Ecto neural progenitor cell (in vitro differentiated cells): ENCODE measurements at regions not wholly inside any gene's neighbourhood (a gene's known extent, or its start where the extent isn't known, plus 50 kb on each side); places are given as distances from the start of the nearest gene placed in this dataset.
"Not testable (repeated sequence)": the region's sequence is repeated elsewhere in the genome, so short reads cannot be mapped to it uniquely, and the experiment has no call there.

ENCODE experiments used
- DNase-seq: peaks from one replicate; pipeline ENCODE4 v3.0.0-alpha.2; 2018; ENCODE audit warnings: low spot score

DNA sequence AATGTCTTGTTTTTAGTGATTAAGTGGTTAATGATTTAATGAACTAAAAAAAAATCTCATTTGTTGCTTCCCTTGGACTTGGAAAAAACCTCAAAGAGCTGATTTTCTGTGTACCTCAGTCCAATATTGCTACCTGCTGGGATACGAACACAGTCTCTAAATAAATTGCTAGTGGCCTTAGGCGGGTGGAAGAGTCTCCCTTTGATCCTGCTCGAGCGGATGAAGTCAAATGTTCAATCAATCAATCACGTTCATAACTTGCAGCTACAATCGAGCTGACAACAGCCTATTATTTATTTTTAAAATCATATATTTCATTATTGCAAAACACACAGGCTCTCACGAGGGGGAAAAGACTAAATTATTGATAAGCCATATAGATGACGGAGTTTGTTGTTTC, 57.3 kb upstream of the HABP2 start:
- DNase-seq = no peak

DNA sequence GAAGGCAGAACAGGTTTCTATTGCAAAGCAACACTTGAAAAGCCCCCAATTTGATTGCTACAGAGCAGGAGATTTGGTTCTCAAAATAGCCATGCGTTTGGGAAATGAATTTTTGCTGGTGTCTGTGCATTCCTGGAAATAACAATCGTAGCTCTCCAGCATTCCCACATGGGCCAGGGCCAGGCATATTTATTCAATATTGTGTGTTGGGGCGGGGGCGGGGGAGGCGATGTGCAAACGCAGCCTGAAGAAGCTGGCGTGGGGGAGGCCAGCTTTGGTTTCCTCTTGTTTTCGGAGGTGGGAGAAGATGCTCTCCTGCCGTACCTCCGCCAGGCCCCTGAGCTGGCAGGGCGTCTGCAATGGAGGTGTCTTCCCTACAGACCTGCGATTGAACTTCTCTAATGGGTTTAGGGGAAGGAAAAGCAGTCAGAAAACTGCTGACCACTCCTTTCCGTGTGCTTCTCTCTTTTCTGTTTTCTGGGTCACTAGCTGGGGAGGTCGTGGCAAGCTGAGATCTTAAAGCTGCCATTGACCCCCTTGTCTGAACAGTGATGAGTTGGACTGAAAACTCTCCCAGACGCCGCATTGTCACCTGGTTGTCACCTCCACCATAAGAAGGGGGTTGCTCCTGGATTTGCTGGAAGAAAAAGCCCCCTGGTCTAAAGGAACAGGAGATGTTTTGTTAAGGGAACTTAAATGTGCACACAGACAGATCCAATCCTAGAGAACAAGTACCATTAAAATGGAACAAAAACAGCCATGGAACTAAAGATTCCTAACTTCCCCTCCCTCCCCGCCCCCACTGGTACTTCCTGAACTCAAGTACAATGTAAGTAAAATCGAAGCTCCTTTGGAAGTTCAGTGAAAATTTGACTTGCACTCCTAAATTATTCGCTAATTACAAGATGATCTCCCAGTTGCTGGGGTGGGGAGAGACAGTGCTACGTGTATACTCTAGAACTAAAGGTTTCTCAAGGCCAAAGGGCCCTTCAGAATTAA, 56.4 kb upstream of the HABP2 start:
- DNase-seq = no peak

DNA sequence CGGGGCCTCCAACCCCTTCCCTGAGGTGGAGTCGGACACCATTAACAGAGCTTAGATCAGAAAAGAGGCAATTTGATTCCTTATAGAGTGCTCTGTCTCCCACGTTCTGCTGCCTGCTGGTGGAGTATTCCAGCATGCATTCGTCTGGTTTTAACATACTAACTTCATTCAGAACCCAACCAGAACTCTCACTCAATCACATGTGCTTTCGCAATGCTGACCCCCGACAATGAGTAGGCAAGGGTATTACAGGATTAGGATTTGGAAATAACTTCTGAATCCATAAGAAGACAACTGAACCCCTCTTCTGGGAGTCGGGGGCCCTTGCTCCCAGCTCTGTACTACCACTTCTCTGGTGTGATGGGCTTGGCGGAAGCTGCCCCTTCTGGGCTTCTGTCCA, 55.7 kb upstream of the HABP2 start:
- no peak for DNase-seq

DNA sequence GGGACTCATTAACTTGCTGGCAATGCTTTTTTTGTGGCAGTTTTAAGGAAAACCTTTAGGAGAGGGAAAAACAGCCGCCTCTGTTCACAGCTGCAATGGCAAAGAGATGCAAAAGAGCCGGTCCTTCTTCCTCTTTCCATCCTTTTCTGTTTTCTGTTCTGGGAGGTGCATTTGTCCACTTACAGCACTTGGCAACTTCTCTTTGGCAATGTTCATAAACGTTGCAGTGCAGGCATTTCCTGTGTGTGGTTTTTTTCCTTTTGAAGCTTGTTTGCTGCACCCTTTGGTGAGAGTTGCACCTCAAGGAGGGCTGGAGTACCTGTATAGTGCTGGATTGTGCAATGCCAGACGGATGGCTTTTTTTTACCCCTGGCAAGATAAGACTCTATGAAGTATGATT, 53.9 kb upstream of the HABP2 start:
- DNase-seq = no peak

DNA sequence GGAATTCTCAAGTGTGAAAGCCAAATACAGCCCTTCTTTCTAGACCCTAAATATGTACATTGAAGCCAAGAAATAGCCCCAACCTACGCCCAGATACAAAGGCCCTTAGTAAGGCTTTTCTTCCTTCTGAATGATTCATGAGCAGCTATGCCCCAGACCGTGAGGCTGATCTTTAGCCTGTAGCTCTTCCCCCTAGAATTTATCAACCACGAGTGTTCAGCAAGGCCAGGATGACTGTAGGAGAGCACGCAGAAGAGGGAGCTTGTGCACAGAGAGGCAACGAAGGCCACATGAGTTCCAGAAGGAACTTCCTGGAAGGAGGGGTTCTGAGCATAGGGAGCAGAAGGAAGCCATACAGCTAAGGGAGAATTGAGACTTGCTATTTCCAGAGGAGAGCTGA, 53.0 kb upstream of the HABP2 start:
- no peak for DNase-seq

DNA sequence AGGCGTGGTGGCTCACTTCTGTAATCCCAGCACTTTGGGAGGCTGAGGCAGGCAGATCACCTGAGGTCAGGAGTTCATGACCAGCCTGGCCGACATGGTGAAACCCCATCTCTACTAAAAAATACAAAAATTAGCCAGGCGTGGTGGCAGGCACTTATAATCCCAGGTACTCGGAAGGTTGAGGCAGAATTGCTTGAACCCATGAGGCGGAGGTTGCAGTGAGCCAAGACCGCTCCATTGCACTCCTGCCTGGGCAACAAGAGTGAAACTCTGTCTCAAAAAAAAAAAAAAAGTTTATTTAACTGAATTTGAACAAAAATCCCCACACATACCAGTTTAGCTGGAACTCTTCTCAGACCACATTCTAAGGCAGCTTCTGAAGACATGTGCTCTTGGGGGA, 51.8 kb upstream of the HABP2 start:
- not testable (repeated sequence) for DNase-seq
